ENCODE measurements at regions not wholly inside any gene's neighbourhood (a gene's known extent, or its start where the extent isn't known, plus 50 kb on each side); places are given as distances from the start of the nearest gene placed in this dataset.

DNA sequence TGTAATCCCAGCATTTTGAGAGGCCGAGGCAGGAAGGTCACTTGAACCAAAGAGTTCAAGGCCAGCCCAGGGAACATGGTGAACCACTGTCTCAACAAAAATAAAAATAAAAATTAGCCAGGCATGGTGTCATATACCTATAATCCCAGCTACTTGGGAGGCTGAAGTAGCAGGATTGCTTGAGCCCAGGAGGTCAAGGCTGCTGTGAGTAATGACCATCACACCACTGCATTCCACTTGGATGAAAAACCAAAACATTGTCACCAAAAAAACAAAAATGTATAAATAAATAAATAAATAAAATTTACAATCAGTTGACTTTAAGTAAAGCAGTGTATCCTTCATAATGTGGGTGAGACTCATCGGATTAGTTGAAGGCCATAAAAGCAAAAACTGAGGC is 541.4 kb downstream of the CSNK1G3 start:
- TF ChIP-seq FOXP2 (optimal IDR thresholded peaks at IDR 0.05; ENCODE audit: borderline replicate concordance, extremely low read depth, extremely low read length, insufficient read depth): no peak
- TF ChIP-seq POLR2AphosphoS5 (IDR thresholded peaks at IDR 0.05; ENCODE audit: low read depth, low read length): no peak
- TF ChIP-seq, protein P1, sequence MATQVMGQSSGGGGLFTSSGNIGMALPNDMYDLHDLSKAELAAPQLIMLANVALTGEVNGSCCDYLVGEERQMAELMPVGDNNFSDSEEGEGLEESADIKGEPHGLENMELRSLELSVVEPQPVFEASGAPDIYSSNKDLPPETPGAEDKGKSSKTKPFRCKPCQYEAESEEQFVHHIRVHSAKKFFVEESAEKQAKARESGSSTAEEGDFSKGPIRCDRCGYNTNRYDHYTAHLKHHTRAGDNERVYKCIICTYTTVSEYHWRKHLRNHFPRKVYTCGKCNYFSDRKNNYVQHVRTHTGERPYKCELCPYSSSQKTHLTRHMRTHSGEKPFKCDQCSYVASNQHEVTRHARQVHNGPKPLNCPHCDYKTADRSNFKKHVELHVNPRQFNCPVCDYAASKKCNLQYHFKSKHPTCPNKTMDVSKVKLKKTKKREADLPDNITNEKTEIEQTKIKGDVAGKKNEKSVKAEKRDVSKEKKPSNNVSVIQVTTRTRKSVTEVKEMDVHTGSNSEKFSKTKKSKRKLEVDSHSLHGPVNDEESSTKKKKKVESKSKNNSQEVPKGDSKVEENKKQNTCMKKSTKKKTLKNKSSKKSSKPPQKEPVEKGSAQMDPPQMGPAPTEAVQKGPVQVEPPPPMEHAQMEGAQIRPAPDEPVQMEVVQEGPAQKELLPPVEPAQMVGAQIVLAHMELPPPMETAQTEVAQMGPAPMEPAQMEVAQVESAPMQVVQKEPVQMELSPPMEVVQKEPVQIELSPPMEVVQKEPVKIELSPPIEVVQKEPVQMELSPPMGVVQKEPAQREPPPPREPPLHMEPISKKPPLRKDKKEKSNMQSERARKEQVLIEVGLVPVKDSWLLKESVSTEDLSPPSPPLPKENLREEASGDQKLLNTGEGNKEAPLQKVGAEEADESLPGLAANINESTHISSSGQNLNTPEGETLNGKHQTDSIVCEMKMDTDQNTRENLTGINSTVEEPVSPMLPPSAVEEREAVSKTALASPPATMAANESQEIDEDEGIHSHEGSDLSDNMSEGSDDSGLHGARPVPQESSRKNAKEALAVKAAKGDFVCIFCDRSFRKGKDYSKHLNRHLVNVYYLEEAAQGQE (IDR thresholded peaks at IDR 0.05; ENCODE audit: insufficient read depth in 1 of 2, low read depth in 2 of 2, low read length in 2 of 2): no peak
- no peak for TF ChIP-seq TAF1 (IDR thresholded peaks at IDR 0.05; ENCODE audit: borderline replicate concordance, insufficient read depth, low read length)
- no peak for TF ChIP-seq SIN3A (IDR thresholded peaks at IDR 0.05; ENCODE audit: borderline replicate concordance, insufficient read depth, low read length)

DNA sequence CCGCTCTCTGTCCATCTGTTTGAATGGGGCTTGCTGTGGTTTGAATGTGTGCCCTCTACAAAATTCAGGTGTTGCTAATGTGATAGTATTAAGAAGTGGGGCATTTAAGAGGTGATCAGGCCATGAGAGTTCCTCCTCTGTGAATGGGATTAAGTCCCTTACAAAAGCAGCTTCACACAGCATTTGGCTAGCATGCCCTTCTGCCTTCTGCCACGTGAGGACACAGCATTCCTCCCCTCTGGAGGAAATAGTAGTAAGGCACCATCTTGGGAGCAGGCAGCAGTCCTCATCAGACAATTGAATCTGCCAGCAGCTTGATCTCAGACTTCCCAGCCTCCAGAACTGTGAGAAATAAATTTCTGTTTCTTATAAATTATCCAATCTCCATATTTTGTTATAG is 540.2 kb downstream of the CSNK1G3 start:
- TF ChIP-seq POLR2AphosphoS5 (IDR thresholded peaks at IDR 0.05; ENCODE audit: low read depth, low read length) (no peak), FOXP2 (optimal IDR thresholded peaks at IDR 0.05; ENCODE audit: borderline replicate concordance, extremely low read depth, extremely low read length, insufficient read depth) (no peak), TAF1 (IDR thresholded peaks at IDR 0.05; ENCODE audit: borderline replicate concordance, insufficient read depth, low read length) (no peak), SIN3A (IDR thresholded peaks at IDR 0.05; ENCODE audit: borderline replicate concordance, insufficient read depth, low read length) (no peak)
- TF ChIP-seq, protein P1 (IDR thresholded peaks at IDR 0.05; ENCODE audit: insufficient read depth in 1 of 2, low read depth in 2 of 2, low read length in 2 of 2): no peak

DNA sequence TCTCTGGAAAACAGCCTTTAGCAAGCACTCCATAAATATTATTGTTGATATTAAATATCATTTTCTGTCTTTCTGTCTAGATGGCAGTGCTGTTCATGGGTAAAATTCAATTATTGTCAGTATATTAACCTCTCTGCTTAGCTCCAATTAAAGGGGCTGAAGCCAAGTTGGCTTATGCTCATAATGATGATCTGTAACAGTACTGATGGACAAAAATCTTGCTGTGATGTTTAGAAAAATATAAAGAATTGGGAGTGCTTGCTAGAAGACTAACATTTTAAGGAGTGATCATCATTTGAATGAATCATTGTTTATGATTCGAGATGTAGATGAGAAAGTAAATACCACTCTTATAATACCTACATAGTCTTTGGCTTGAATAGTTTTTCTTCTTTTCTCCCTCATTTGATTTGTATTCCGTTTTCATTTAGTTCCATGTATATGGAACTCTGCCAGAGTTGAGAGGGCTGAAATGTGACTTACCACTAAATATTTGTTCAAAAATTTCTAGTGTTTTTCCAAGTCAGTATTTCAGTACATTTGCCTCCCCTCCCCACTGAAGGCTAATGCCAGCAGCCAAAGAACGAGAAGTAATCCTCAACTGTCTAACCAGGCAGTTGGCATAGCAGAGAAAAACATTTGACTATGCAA is 538.3 kb downstream of the CSNK1G3 start:
- TF ChIP-seq FOXP2 (optimal IDR thresholded peaks at IDR 0.05; ENCODE audit: borderline replicate concordance, extremely low read depth, extremely low read length, insufficient read depth) (no peak), TAF1 (IDR thresholded peaks at IDR 0.05; ENCODE audit: borderline replicate concordance, insufficient read depth, low read length) (no peak), SIN3A (IDR thresholded peaks at IDR 0.05; ENCODE audit: borderline replicate concordance, insufficient read depth, low read length) (no peak), POLR2AphosphoS5 (IDR thresholded peaks at IDR 0.05; ENCODE audit: low read depth, low read length) (no peak)
- TF ChIP-seq, protein P1 (IDR thresholded peaks at IDR 0.05; ENCODE audit: insufficient read depth in 1 of 2, low read depth in 2 of 2, low read length in 2 of 2): no peak

DNA sequence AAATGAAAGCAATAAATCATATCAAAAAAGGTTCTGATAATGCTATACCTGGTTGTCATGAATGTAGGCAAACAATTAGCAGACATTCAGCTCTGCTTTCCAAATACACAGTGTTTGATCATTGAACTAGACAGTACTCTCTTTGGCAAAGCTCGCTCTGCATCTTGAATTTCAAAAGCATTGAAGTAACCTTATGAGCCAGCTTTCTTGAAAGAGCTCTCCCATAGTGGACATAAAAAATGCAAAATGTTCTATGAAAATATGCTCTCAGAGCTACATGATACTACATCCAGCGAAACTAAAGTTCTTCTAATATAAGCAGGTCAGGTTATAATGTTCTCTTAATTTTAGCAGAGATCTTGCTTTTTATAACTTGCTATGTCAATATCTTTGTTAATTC is 533.4 kb downstream of the CSNK1G3 start:
- TF ChIP-seq SIN3A (IDR thresholded peaks at IDR 0.05; ENCODE audit: borderline replicate concordance, insufficient read depth, low read length) (no peak), FOXP2 (optimal IDR thresholded peaks at IDR 0.05; ENCODE audit: borderline replicate concordance, extremely low read depth, extremely low read length, insufficient read depth) (no peak)
- TF ChIP-seq, protein P1 (IDR thresholded peaks at IDR 0.05; ENCODE audit: insufficient read depth in 1 of 2, low read depth in 2 of 2, low read length in 2 of 2): no peak

DNA sequence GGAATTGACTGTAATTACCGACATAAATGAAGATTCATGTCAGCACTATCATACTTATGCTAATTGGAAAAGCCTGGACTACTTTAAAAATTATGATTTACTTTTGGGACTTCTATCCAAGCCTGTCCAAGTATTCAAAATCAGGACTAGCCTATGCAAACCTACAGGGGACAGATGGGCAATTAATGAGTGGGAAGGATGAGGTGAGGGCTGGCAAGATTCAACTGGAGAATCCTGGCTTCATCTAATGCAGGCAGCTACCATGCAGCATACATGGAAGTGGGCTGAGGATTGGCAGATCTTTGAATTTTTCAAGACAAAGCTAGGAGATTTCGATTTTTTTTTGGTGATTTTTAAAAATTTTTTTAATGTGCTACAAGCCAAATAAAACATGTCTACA is 532.6 kb downstream of the CSNK1G3 start:
- TF ChIP-seq SIN3A (IDR thresholded peaks at IDR 0.05; ENCODE audit: borderline replicate concordance, insufficient read depth, low read length): no peak
